ENCODE measurements at regions not wholly inside any gene's neighbourhood (a gene's known extent, or its start where the extent isn't known, plus 50 kb on each side); places are given as distances from the start of the nearest gene placed in this dataset.

DNA sequence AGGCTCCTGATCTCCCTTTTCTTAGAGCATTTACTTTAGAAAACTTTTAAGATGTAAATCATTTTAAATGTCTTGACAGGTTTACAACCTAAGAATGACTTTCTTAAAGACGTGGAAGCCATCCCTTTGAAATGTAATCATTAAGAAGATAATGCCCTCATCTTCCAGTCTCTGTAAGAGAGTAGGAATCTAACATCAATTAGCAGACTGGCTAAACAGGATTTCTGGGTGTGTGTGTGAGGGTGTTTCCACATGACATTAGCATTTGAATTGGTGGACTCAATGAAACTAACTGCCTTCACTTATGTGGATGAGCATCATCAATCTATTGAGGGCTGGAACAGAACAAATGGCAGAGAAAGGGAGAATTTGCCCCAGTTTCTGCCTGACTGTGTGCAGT, 329.5 kb downstream of the RPL10L start:
- Histone ChIP-seq H3K36me3 (ENCODE audit: control insufficient read depth in 2 of 3, insufficient read depth in 3 of 3, low read length in 3 of 3) (no peaks in the 10 kb centered on the region), H3K27me3 (ENCODE audit: control insufficient read depth in 2 of 2, insufficient read depth in 2 of 2, low read length in 2 of 2) (no peaks in the 10 kb centered on the region)
- CTCF ChIA-PET = no interaction called here

DNA sequence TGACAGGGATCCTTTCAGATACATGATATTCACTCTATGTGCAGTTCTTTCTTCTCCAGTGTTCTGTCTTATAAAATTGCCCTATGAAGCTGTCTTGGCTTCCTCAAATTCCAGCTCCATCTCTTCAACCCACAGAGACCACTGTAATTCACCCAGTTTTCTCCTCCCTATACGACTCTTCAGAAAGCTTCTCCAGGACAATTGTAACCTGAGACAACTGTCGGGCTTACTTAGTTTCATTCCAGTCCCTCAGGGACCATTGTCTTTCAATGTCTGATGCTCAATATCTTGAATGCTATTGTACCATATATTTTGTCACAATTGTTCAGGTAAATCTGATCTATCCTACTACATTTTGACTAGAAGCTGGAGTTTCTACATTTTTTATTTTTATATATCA, 345.3 kb downstream of the RPL10L start:
- no peak for DNase-seq
- Histone ChIP-seq H3K36me3 (ENCODE audit: control insufficient read depth in 2 of 3, insufficient read depth in 3 of 3, low read length in 3 of 3) (no peaks in the 10 kb centered on the region), H3K27ac (ENCODE audit: low read depth, low read length) (no peak overlapping the region), H3K9me3 (ENCODE audit: control insufficient read depth in 2 of 3, low read length in 3 of 3) (no peaks in the 10 kb centered on the region), H3K4me1 (ENCODE audit: control insufficient read depth in 2 of 2, insufficient read depth in 2 of 2, low read length in 2 of 2) (no peaks in the 10 kb centered on the region), H3K27me3 (ENCODE audit: control insufficient read depth in 2 of 2, insufficient read depth in 2 of 2, low read length in 2 of 2) (no peaks in the 10 kb centered on the region), H3K4me3 (ENCODE audit: low read length) (no peak overlapping the region)
- no peak for ATAC-seq
- intact Hi-C loops (cut with micrococcal nuclease) = no loop called here
- Mint-ChIP-seq H3K9me3 (peaks cover 0 to 26% (median 0%) of the 10 kb centered on the region in 11 donors), H3K36me3 (no peaks in the 10 kb centered on the region), H3K27ac (no peak overlapping the region), H3K27me3 (no peaks in the 10 kb centered on the region), H3K4me1 (no peaks in the 10 kb centered on the region), H3K4me3 (no peak overlapping the region)
- ChIA-PET POLR2A (no interaction called here), CTCF (no interaction called here)

More for the DNA sequence above, 329.5 kb downstream of the RPL10L start:
- Histone ChIP-seq H3K4me1 (ENCODE audit: control insufficient read depth in 2 of 2, insufficient read depth in 2 of 2, low read length in 2 of 2) (no peaks in the 10 kb centered on the region), H3K4me3 (ENCODE audit: low read length) (no peak overlapping the region), H3K27ac (ENCODE audit: low read depth, low read length) (no peak overlapping the region), H3K9me3 (ENCODE audit: control insufficient read depth in 2 of 3, low read length in 3 of 3) (no peaks in the 10 kb centered on the region)
- ATAC-seq (no peak), DNase-seq (no peak)
- H3K27ac Mint-ChIP-seq = no peak overlapping the region
- peaks cover 0 to 31% (median 3%) of the 10 kb centered on the region in 11 donors for H3K9me3 Mint-ChIP-seq
- no peaks in the 10 kb centered on the region for H3K27me3 Mint-ChIP-seq
- POLR2A ChIA-PET = no interaction called here
- no peaks in the 10 kb centered on the region for H3K36me3 Mint-ChIP-seq
- no peaks in the 10 kb centered on the region for H3K4me1 Mint-ChIP-seq
- H3K4me3 Mint-ChIP-seq = no peak overlapping the region
- intact Hi-C loops (cut with micrococcal nuclease) = no loop called here

DNA sequence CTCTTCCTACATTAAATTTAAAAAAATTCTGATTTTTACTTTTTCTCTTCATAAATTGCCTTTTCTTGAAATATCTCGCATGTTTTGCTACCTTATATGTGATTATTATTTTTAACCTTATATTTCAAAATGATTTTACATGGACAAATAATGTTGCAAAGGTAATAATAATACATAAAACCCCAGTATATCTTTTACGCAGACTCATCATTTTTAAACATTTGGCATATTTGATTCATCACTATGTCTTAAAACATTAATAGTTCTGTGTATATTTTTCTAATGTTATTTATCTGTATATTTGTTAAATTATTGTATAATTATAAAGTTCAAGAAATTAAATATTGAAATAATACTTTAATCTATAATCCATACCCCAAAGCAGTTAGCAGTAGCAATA, 350.8 kb downstream of the RPL10L start:
- H3K27me3 Mint-ChIP-seq = no peaks in the 10 kb centered on the region
- H3K4me1 Mint-ChIP-seq = no peaks in the 10 kb centered on the region
- H3K4me3 Mint-ChIP-seq = no peak overlapping the region
- Histone ChIP-seq H3K27me3 (ENCODE audit: control insufficient read depth in 2 of 2, insufficient read depth in 2 of 2, low read length in 2 of 2) (no peaks in the 10 kb centered on the region), H3K27ac (ENCODE audit: low read depth, low read length) (no peak overlapping the region), H3K36me3 (ENCODE audit: control insufficient read depth in 2 of 3, insufficient read depth in 3 of 3, low read length in 3 of 3) (no peaks in the 10 kb centered on the region), H3K4me3 (ENCODE audit: low read length) (no peak overlapping the region), H3K4me1 (ENCODE audit: control insufficient read depth in 2 of 2, insufficient read depth in 2 of 2, low read length in 2 of 2) (no peaks in the 10 kb centered on the region), H3K9me3 (ENCODE audit: control insufficient read depth in 2 of 3, low read length in 3 of 3) (no peaks in the 10 kb centered on the region)
- H3K9me3 Mint-ChIP-seq = peaks cover 0 to 52% (median 5%) of the 10 kb centered on the region in 11 donors
- H3K27ac Mint-ChIP-seq = no peak overlapping the region
- no peak for ATAC-seq
- POLR2A ChIA-PET = no interaction called here
- no peaks in the 10 kb centered on the region for H3K36me3 Mint-ChIP-seq
- no peak for DNase-seq
- CTCF ChIA-PET = no interaction called here
- intact Hi-C loops (cut with micrococcal nuclease) = no loop called here

DNA sequence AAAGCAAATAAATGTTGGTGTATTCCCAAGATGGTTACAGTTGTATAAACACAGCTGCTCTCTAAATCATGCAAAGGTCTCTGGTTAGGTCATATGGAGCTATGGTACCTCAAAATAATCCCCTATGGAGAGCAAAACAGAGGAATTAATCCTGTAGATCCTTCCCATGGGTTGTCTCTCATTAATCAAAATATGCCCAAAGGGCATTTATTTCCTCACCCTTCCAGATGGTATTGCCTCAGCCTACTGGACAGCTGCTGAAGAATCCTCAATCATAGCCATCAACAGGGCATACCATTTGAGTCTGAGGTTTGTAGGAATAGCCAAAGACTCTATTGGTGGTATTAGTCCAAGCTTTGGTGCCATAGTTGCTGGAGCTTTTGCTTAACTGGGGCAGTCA, 360.9 kb downstream of the RPL10L start:
- Mint-ChIP-seq H3K4me3 (no peak overlapping the region), H3K36me3 (no peaks in the 10 kb centered on the region), H3K4me1 (no peaks in the 10 kb centered on the region), H3K27me3 (no peaks in the 10 kb centered on the region), H3K9me3 (peaks cover 6 to 35% (median 16%) of the 10 kb centered on the region in 11 donors), H3K27ac (no peak overlapping the region)
- no peak for DNase-seq
- Histone ChIP-seq H3K27ac (ENCODE audit: low read depth, low read length) (no peak overlapping the region), H3K4me1 (ENCODE audit: control insufficient read depth in 2 of 2, insufficient read depth in 2 of 2, low read length in 2 of 2) (no peaks in the 10 kb centered on the region), H3K36me3 (ENCODE audit: control insufficient read depth in 2 of 3, insufficient read depth in 3 of 3, low read length in 3 of 3) (no peaks in the 10 kb centered on the region), H3K9me3 (ENCODE audit: control insufficient read depth in 2 of 3, low read length in 3 of 3) (peaks cover 0 to 6% (median 0%) of the 10 kb centered on the region in 3 experiments), H3K27me3 (ENCODE audit: control insufficient read depth in 2 of 2, insufficient read depth in 2 of 2, low read length in 2 of 2) (no peaks in the 10 kb centered on the region), H3K4me3 (ENCODE audit: low read length) (no peak overlapping the region)
- CTCF ChIA-PET = no interaction called here
- POLR2A ChIA-PET = no interaction called here
- no peak for ATAC-seq
- intact Hi-C loops (cut with micrococcal nuclease) = no loop called here

DNA sequence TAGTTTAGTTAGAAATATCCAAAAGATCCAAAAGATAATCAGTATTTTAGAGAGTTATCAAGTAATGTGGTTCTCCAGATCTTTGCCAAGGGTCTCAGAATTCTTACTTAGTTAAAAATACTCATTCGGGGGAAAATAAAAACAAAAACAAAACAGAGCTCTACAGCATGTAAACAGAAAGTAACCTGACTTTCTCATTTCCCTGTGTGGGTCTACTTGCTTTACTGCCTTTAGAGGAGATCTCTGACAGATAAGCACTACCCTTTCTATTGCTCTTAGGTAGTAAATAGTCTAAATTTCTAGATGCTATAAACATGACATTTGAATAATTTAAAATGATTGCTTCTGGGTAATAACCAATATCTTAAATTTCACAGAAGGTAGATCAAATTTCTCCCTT, 371.8 kb downstream of the RPL10L start:
- no peaks in the 10 kb centered on the region for H3K27me3 Mint-ChIP-seq
- H3K27ac Mint-ChIP-seq = no peak overlapping the region
- H3K27me3 ChIP-seq (ENCODE audit: control insufficient read depth in 2 of 2, insufficient read depth in 2 of 2, low read length in 2 of 2) = no peaks in the 10 kb centered on the region
- H3K9me3 Mint-ChIP-seq = peaks cover 3 to 20% (median 6%) of the 10 kb centered on the region in 11 donors
- no peaks in the 10 kb centered on the region for H3K36me3 ChIP-seq (ENCODE audit: control insufficient read depth in 2 of 3, insufficient read depth in 3 of 3, low read length in 3 of 3)
- CTCF ChIA-PET = no interaction called here
- H3K9me3 ChIP-seq (ENCODE audit: control insufficient read depth in 2 of 3, low read length in 3 of 3) = no peaks in the 10 kb centered on the region
- H3K4me3 Mint-ChIP-seq = no peak overlapping the region
- no peak overlapping the region for H3K27ac ChIP-seq (ENCODE audit: low read depth, low read length)
- POLR2A ChIA-PET = no interaction called here
- H3K4me1 ChIP-seq (ENCODE audit: control insufficient read depth in 2 of 2, insufficient read depth in 2 of 2, low read length in 2 of 2) = no peaks in the 10 kb centered on the region
- no peak for ATAC-seq
- intact Hi-C loops (cut with micrococcal nuclease) = no loop called here
- no peak for DNase-seq
- H3K36me3 Mint-ChIP-seq = no peaks in the 10 kb centered on the region
- no peaks in the 10 kb centered on the region for H3K4me1 Mint-ChIP-seq
- H3K4me3 ChIP-seq (ENCODE audit: low read length) = no peak overlapping the region

DNA sequence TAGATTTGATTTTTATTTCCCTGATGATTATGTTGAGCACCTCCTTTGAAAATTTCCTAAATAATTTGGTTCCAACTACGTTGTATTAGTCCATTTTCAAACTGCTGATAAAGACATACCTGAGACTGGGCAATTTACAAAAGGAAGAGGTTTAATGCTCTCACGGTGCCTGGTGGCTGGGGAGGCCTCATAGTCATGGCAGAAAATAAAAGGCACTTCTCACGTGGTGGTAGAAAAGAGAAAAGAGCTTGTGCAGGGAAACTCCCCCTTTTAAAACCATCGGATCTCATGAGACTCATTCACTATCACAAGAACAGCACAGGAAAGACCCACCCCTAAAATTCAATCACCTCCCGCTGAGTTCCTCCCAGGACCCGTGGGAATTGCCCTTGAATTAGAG, 372.3 kb downstream of the RPL10L start:
- no peak for ATAC-seq

DNA sequence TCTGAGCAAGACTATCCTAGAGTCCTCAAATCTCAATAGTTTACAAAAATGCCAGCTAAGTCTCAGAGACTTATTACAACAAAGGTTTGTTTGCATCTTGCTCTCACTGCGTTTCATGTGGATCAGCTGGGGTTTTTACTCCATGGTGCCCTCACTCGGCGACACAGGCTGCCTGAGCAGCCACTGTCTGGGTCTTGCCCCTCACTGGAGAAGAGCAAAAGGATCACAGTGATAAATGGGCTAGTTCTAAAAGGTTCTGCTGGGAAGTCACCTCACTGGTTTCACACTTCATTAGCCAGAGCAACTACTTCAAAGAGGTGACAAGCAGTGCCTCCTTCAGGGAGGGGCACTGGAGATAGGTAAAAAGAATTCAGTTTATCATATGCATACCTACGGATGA, 392.0 kb downstream of the RPL10L start:
- no peaks in the 10 kb centered on the region for H3K4me1 ChIP-seq (ENCODE audit: control insufficient read depth in 2 of 2, insufficient read depth in 2 of 2, low read length in 2 of 2)
- ChIA-PET CTCF (no interaction called here), POLR2A (no interaction called here)
- Mint-ChIP-seq H3K4me3 (no peak overlapping the region), H3K4me1 (no peaks in the 10 kb centered on the region), H3K36me3 (no peaks in the 10 kb centered on the region), H3K9me3 (peaks cover 0 to 16% (median 8%) of the 10 kb centered on the region in 11 donors), H3K27me3 (no peaks in the 10 kb centered on the region), H3K27ac (no peak overlapping the region)
- no peak overlapping the region for H3K4me3 ChIP-seq (ENCODE audit: low read length)
- H3K27ac ChIP-seq (ENCODE audit: low read depth, low read length) = no peak overlapping the region
- intact Hi-C loops (cut with micrococcal nuclease) = no loop called here
- H3K27me3 ChIP-seq (ENCODE audit: control insufficient read depth in 2 of 2, insufficient read depth in 2 of 2, low read length in 2 of 2) = no peaks in the 10 kb centered on the region
- ATAC-seq (no peak), DNase-seq (no peak)
- no peaks in the 10 kb centered on the region for H3K36me3 ChIP-seq (ENCODE audit: control insufficient read depth in 2 of 3, insufficient read depth in 3 of 3, low read length in 3 of 3)
- H3K9me3 ChIP-seq (ENCODE audit: control insufficient read depth in 2 of 3, low read length in 3 of 3) = no peaks in the 10 kb centered on the region

More for the DNA sequence above, 372.3 kb downstream of the RPL10L start:
- Histone ChIP-seq H3K36me3 (ENCODE audit: control insufficient read depth in 2 of 3, insufficient read depth in 3 of 3, low read length in 3 of 3) (no peaks in the 10 kb centered on the region), H3K27me3 (ENCODE audit: control insufficient read depth in 2 of 2, insufficient read depth in 2 of 2, low read length in 2 of 2) (no peaks in the 10 kb centered on the region), H3K4me1 (ENCODE audit: control insufficient read depth in 2 of 2, insufficient read depth in 2 of 2, low read length in 2 of 2) (no peaks in the 10 kb centered on the region), H3K4me3 (ENCODE audit: low read length) (no peak overlapping the region), H3K9me3 (ENCODE audit: control insufficient read depth in 2 of 3, low read length in 3 of 3) (no peaks in the 10 kb centered on the region), H3K27ac (ENCODE audit: low read depth, low read length) (no peak overlapping the region)
- no peak overlapping the region for H3K4me3 Mint-ChIP-seq
- ChIA-PET POLR2A (no interaction called here), CTCF (no interaction called here)
- no peak overlapping the region for H3K27ac Mint-ChIP-seq
- intact Hi-C loops (cut with micrococcal nuclease) = no loop called here
- DNase-seq = no peak
- H3K4me1 Mint-ChIP-seq = no peaks in the 10 kb centered on the region
- no peaks in the 10 kb centered on the region for H3K36me3 Mint-ChIP-seq
- peaks cover under 1 to 16% (median 6%) of the 10 kb centered on the region in 11 donors for H3K9me3 Mint-ChIP-seq
- H3K27me3 Mint-ChIP-seq = no peaks in the 10 kb centered on the region
